Fibroblast of skin of abdomen (primary cell): ENCODE measurements at regions not wholly inside any gene's neighbourhood (a gene's known extent, or its start where the extent isn't known, plus 50 kb on each side); places are given as distances from the start of the nearest gene placed in this dataset.

Experiments used
- DNase-seq: peaks from one replicate; pipeline ENCODE4 v3.0.0-alpha.2; 2013

GRCh38 chr18:31248783-31249521 lies 69.0 kb upstream of the DSG1 start:
- DNase-seq: no peak

- no peak for DNase-seq
Measured at GRCh38 chr18:31250902-31251301, 67.1 kb upstream of the DSG1 start.

- DNase-seq: no peak
Measured at GRCh38 chr18:31252522-31252921, 65.4 kb upstream of the DSG1 start.

GRCh38 chr18:31255953-31256352 lies 62.0 kb upstream of the DSG1 start:
- DNase-seq: no peak

GRCh38 chr18:31258789-31259188 lies 59.2 kb upstream of the DSG1 start:
- DNase-seq: no peak

- no peak for DNase-seq
Measured at GRCh38 chr18:31261792-31262582, 56.0 kb upstream of the DSG1 start.

GRCh38 chr18:31267823-31268481 lies 50.0 kb upstream of the DSG1 start:
- DNase-seq: no peak
